Ectodermal cell (in vitro differentiated cells): ENCODE measurements at regions not wholly inside any gene's neighbourhood (a gene's known extent, or its start where the extent isn't known, plus 50 kb on each side); places are given as distances from the start of the nearest gene placed in this dataset.

Experiments used
- H3K27ac ChIP-seq: 2 replicates; pipeline ENCODE4 v1.7.0; 2013; ENCODE audit warnings: mild to moderate bottlenecking, low read depth, low read length; ENCODE audit not compliant: insufficient read depth, poor library complexity, severe bottlenecking
- H3K27me3 ChIP-seq: 2 replicates; pipeline ENCODE4 v1.7.0; 2013; ENCODE audit warnings: mild to moderate bottlenecking, low read length; ENCODE audit not compliant: insufficient read depth, control insufficient read depth, poor library complexity, severe bottlenecking
- H3K36me3 ChIP-seq: one replicate; pipeline ENCODE4 v1.7.0; 2013; ENCODE audit warnings: low read length; ENCODE audit not compliant: control insufficient read depth, insufficient read depth
- H3K4me1 ChIP-seq: one replicate; pipeline ENCODE4 v1.7.0; 2013; ENCODE audit warnings: low read length; ENCODE audit not compliant: control insufficient read depth, insufficient read depth
- H3K4me3 ChIP-seq: 2 replicates; pipeline ENCODE4 v1.7.0; 2013; ENCODE audit warnings: low read depth, low read length, control low read depth; ENCODE audit not compliant: insufficient read depth
- H3K9me3 ChIP-seq: 2 replicates; pipeline ENCODE4 v1.7.0; 2013; ENCODE audit warnings: mild to moderate bottlenecking, low read length, moderate library complexity; ENCODE audit not compliant: control insufficient read depth
- WGBS, 2 experiments: methylation state at CpG; one replicate each; pipeline ENCODE4 v1.1.7; 2013; ENCODE audit warnings: missing lambda C conversion rate in 2 of 2; 5-methylcytosine and 5-hydroxymethylcytosine counted together

- Histone ChIP-seq H3K36me3 (no peaks in the 10 kb centered on the region), H3K27ac (no peak overlapping the region), H3K9me3 (no peaks in the 10 kb centered on the region), H3K4me3 (no peak overlapping the region), H3K27me3 (no peaks in the 10 kb centered on the region), H3K4me1 (no peaks in the 10 kb centered on the region)
- 100% methylated on average over 1 of the region's 1 CpG for WGBS, 2 experiments
These were observed 387.0 kb downstream of the BCOR start for GRCh38 chrX:39710776-39711175.

DNA sequence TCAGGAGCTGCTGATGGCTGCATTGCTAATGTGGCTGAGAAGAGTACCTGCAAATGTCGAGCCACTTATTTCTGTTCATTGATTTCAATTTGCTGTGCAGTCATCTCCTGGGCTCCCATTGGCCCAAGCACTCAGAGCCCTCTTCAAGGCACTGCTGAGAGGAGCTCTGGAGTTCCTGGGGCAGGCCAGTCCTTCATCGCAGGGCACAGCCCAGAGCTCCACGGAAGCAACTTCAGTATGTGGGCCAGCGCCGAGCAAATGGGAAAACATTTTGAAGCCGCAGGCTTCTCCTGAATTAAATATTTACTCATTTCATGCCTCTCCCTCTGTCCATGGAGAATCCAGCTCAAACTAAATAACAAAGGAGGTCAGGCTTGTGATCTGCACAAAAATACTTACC is 383.3 kb downstream of the BCOR start:
- no peak overlapping the region for H3K4me3 ChIP-seq
- H3K36me3 ChIP-seq: no peaks in the 10 kb centered on the region
- H3K9me3 ChIP-seq: no peaks in the 10 kb centered on the region
- H3K27ac ChIP-seq: no peak overlapping the region
- no peaks in the 10 kb centered on the region for H3K4me1 ChIP-seq
- 86 to 95% methylated on average over 6 of the region's 6 CpGs for WGBS, 2 experiments
- H3K27me3 ChIP-seq: no peaks in the 10 kb centered on the region

DNA sequence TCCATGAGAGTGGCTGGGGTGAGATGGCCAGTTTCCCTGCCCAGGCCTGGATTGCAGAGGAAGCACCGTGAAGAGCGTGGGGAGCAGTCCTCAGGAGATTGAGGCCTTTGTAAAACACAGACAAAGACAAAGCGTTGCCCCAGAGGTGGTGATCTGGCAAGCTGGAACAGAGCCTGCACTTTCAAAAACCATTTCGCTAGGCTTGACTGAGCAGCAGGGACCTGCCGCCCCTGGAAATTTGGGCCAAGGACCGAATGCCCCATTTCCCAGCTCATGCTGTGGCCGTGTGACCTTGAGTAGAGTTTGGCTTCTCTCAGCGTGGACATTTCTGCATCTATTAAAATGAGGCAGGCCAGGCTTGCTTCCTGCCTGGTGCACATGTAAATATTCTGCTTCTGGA is 381.4 kb downstream of the BCOR start:
- Histone ChIP-seq H3K4me1 (no peaks in the 10 kb centered on the region), H3K4me3 (no peak overlapping the region), H3K27me3 (no peaks in the 10 kb centered on the region), H3K9me3 (no peaks in the 10 kb centered on the region), H3K36me3 (no peaks in the 10 kb centered on the region), H3K27ac (no peak overlapping the region)
- WGBS, 2 experiments: 63% methylated on average over 8 of the region's 8 CpGs

DNA sequence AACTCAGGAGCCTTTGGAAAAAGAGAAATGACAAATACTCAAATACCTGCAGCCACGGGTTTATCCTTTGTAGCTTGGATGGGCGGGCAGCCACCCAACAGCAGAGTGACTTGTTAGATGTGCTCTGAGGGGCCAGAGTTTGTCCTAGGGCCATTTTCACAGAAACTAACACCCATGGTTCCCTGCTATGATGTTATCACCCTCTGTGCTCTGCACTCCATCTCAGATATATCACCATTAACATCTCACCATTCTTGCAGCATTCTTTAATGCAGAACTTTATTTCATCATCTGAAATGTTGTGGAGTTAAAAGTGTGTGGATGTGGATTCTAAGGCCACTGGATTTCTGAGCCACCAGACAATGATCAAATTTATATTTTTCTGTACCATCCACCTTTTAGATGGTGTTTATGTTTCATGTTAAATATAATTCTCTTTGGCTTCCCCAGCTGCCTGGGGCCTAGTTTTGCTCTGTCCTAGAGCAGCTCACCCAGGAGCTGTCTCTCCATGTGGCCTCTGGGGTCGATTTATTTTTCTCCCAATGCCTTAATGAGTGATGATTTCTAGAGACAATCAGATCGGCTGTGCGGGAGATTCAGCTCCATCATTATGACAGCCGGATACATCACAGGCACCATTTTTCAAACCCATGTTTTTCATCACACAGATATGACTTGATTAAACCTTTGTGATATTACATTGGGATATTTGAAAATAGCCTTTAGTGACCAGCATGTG is 380.8 kb downstream of the BCOR start:
- Histone ChIP-seq H3K27me3 (no peaks in the 10 kb centered on the region), H3K4me3 (no peak overlapping the region), H3K9me3 (no peaks in the 10 kb centered on the region), H3K4me1 (no peaks in the 10 kb centered on the region), H3K36me3 (no peaks in the 10 kb centered on the region), H3K27ac (no peak overlapping the region)
- 87 to 92% methylated on average over 5 of the region's 6 CpGs for WGBS, 2 experiments

- H3K9me3 ChIP-seq: no peaks in the 10 kb centered on the region
- no peaks in the 10 kb centered on the region for H3K27me3 ChIP-seq
- 100% methylated on average over 1 of the region's 2 CpGs for WGBS, 2 experiments
- no peaks in the 10 kb centered on the region for H3K4me1 ChIP-seq
- H3K4me3 ChIP-seq: no peak overlapping the region
- no peaks in the 10 kb centered on the region for H3K36me3 ChIP-seq
- no peak overlapping the region for H3K27ac ChIP-seq
These were observed 378.8 kb downstream of the BCOR start for GRCh38 chrX:39718981-39719380.

DNA sequence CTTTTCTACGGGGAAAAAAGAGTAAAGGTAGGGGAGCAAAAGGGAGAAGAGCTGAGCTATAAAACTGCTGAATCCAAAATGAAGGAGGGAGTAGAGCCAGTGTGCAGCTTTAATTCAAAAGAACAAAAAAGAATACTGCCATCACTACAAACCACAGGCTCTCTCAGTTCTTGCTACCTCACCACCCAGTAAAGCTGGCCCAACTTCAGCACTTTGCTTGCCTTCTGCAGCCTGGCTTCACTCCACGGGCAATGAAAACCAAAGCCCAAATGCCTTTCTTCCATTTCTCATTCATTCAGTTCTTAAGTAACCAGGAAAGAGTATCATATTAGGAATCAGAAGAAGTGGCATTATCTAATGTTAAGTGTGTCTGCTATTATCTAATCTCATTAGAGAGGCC is 376.8 kb downstream of the BCOR start:
- no peaks in the 10 kb centered on the region for H3K4me1 ChIP-seq
- WGBS, 2 experiments: 100% methylated on average over 1 to 2 of the region's 2 CpGs
- H3K4me3 ChIP-seq: no peak overlapping the region
- H3K27ac ChIP-seq: no peak overlapping the region
- no peaks in the 10 kb centered on the region for H3K9me3 ChIP-seq
- H3K36me3 ChIP-seq: no peaks in the 10 kb centered on the region
- no peaks in the 10 kb centered on the region for H3K27me3 ChIP-seq

- Histone ChIP-seq H3K9me3 (no peaks in the 10 kb centered on the region), H3K36me3 (no peaks in the 10 kb centered on the region), H3K4me3 (no peak overlapping the region), H3K27me3 (no peaks in the 10 kb centered on the region), H3K27ac (no peak overlapping the region), H3K4me1 (no peaks in the 10 kb centered on the region)
- WGBS, 2 experiments: 91 to 93% methylated on average over 12 of the region's 12 CpGs
These were observed 376.0 kb downstream of the BCOR start for GRCh38 chrX:39721566-39722279.

GRCh38 chrX:39724544-39724943 is 373.2 kb downstream of the BCOR start:
- H3K27ac ChIP-seq: no peak overlapping the region
- H3K27me3 ChIP-seq: no peaks in the 10 kb centered on the region
- no peaks in the 10 kb centered on the region for H3K4me1 ChIP-seq
- no peak overlapping the region for H3K4me3 ChIP-seq
- H3K36me3 ChIP-seq: no peaks in the 10 kb centered on the region
- H3K9me3 ChIP-seq: no peaks in the 10 kb centered on the region
- WGBS, 2 experiments: 88 to 100% methylated on average over 1 of the region's 1 CpG

- Histone ChIP-seq H3K36me3 (no peaks in the 10 kb centered on the region), H3K4me3 (no peak overlapping the region), H3K9me3 (no peaks in the 10 kb centered on the region), H3K27me3 (no peaks in the 10 kb centered on the region), H3K4me1 (peaks cover 4% of the 10 kb centered on the region), H3K27ac (no peak overlapping the region)
- whole genome bisulfite sequencing, 2 experiments: 93 to 98% methylated on average over 4 of the region's 4 CpGs
These were observed 372.6 kb downstream of the BCOR start for GRCh38 chrX:39725114-39725513.

- Histone ChIP-seq H3K4me3 (no peak overlapping the region), H3K4me1 (peaks cover 5% of the 10 kb centered on the region), H3K27me3 (no peaks in the 10 kb centered on the region), H3K9me3 (no peaks in the 10 kb centered on the region), H3K36me3 (no peaks in the 10 kb centered on the region), H3K27ac (no peak overlapping the region)
- WGBS, 2 experiments: 80 to 88% methylated on average over 12 to 13 of the region's 13 CpGs
These were observed 371.7 kb downstream of the BCOR start for GRCh38 chrX:39725928-39726619.
